CD14-positive monocyte (primary cell): ENCODE measurements at regions not wholly inside any gene's neighbourhood (a gene's known extent, or its start where the extent isn't known, plus 50 kb on each side); places are given as distances from the start of the nearest gene placed in this dataset.

ENCODE experiments used
- DNase-seq, 3 donors: peaks; one replicate each; pipeline ENCODE4 v3.0.0-alpha.2; 2011 to 2022
- H2AFZ ChIP-seq: 2 replicates; pipeline ENCODE4 v1.6.0; 2012; ENCODE audit warnings: mild to moderate bottlenecking, low read depth, low read length, inconsistent platforms; ENCODE audit not compliant: insufficient read depth, poor library complexity, severe bottlenecking
- H3K27ac ChIP-seq, 2 donors: 1 replicate in 1 of 2; 2 replicates in 1 of 2; pipeline ENCODE4 v1.5.1; 2012 to 2013; ENCODE audit warnings: low read length in 2 of 2, control low read depth in 1 of 2, inconsistent platforms in 1 of 2, low read depth in 1 of 2, mild to moderate bottlenecking in 1 of 2
- H3K27me3 ChIP-seq, 2 donors: one replicate each; pipeline versions ENCODE4 v1.6.0 to v1.6.1; 2011 to 2013; ENCODE audit warnings: low read length in 2 of 2; ENCODE audit not compliant: control insufficient read depth in 2 of 2, insufficient read depth in 2 of 2
- H3K36me3 ChIP-seq, 2 donors: replicated peaks in 1 of 2; 1 replicate in 1 of 2; 2 replicates in 1 of 2; pipeline versions ENCODE4 v1.5.1 to v1.6.1; 2012 to 2013; ENCODE audit warnings: low read length in 2 of 2, control low read depth in 1 of 2, inconsistent platforms in 1 of 2, mild to moderate bottlenecking in 1 of 2; ENCODE audit not compliant: insufficient read depth in 2 of 2, control insufficient read depth in 1 of 2
- H3K4me1 ChIP-seq, 2 donors: 1 replicate in 1 of 2; 2 replicates in 1 of 2; pipeline versions ENCODE4 v1.5.1 to v1.6.1; 2012 to 2013; ENCODE audit warnings: low read length in 2 of 2, control low read depth in 1 of 2, inconsistent platforms in 1 of 2, mild to moderate bottlenecking in 1 of 2, moderate library complexity in 1 of 2; ENCODE audit not compliant: insufficient read depth in 2 of 2, control insufficient read depth in 1 of 2
- H3K4me2 ChIP-seq: replicated peaks from 2 replicates; pipeline ENCODE3; 2012; ENCODE audit warnings: low read length, moderate library complexity, mild to moderate bottlenecking; ENCODE audit not compliant: poor library complexity, severe bottlenecking; ENCODE audit errors: extremely low read depth
- H3K4me3 ChIP-seq, 3 experiments: fragments of 200-600 bp in 1 of 3; sonication (generic) in 1 of 3; replicated peaks in 1 of 3; 1 replicate in 2 of 3; 2 replicates in 1 of 3; pipeline ENCODE4 v1.5.1; 2011 to 2013; ENCODE audit warnings: low read length in 3 of 3, mild to moderate bottlenecking in 3 of 3, control low read depth in 2 of 3, low read depth in 2 of 3, inconsistent platforms in 1 of 3, moderate library complexity in 1 of 3
- H3K79me2 ChIP-seq: 2 replicates; pipeline ENCODE4 v1.6.0; 2012; ENCODE audit warnings: mild to moderate bottlenecking, control low read depth, inconsistent platforms, low read length, moderate library complexity; ENCODE audit not compliant: insufficient read depth
- H3K9ac ChIP-seq: 2 replicates; pipeline ENCODE4 v1.6.0; 2017; ENCODE audit warnings: low read length, mild to moderate bottlenecking; ENCODE audit not compliant: insufficient read depth, poor library complexity, severe bottlenecking
- H3K9me3 ChIP-seq, 2 donors: replicated peaks in 1 of 2; 1 replicate in 1 of 2; 2 replicates in 1 of 2; pipeline versions ENCODE4 v1.5.1 to v1.6.1; 2012 to 2013; ENCODE audit warnings: low read length in 2 of 2, control low read depth in 1 of 2; ENCODE audit not compliant: control insufficient read depth in 1 of 2, insufficient read depth in 1 of 2
- H4K20me1 ChIP-seq: 2 replicates; pipeline ENCODE4 v1.6.0; 2012; ENCODE audit warnings: mild to moderate bottlenecking, low read length, control low read depth, moderate library complexity; ENCODE audit not compliant: insufficient read depth
- H3K27ac Mint-ChIP-seq, 7 donors: one replicate each; pipeline ENCODE4 v1.8.0; 2020; ENCODE audit warnings: mild to moderate bottlenecking in 7 of 7, mixed read lengths in 7 of 7, moderate library complexity in 6 of 7, inconsistent platforms in 2 of 7
- H3K27me3 Mint-ChIP-seq, 3 donors: one replicate each; pipeline ENCODE4 v1.8.0; 2021 to 2022; ENCODE audit warnings: low read depth in 3 of 3, mild to moderate bottlenecking in 3 of 3, mixed read lengths in 3 of 3, moderate library complexity in 3 of 3, inconsistent platforms in 1 of 3
- H3K36me3 Mint-ChIP-seq, 2 donors: one replicate each; pipeline ENCODE4 v1.8.0; 2020; ENCODE audit warnings: mixed read lengths in 2 of 2, inconsistent platforms in 1 of 2, mild to moderate bottlenecking in 1 of 2
- H3K4me1 Mint-ChIP-seq: one replicate; pipeline ENCODE4 v1.8.0; 2020; ENCODE audit warnings: mild to moderate bottlenecking, mixed read lengths
- H3K4me3 Mint-ChIP-seq, 2 donors: one replicate each; pipeline ENCODE4 v1.8.0; 2020; ENCODE audit warnings: mild to moderate bottlenecking in 2 of 2, mixed read lengths in 2 of 2, moderate library complexity in 1 of 2
- H3K9me3 Mint-ChIP-seq, 7 donors: one replicate each; pipeline ENCODE4 v1.8.0; 2020 to 2022; ENCODE audit warnings: mixed read lengths in 7 of 7, mild to moderate bottlenecking in 6 of 7, moderate library complexity in 6 of 7, inconsistent platforms in 2 of 7
- WGBS: methylation state at CpG from one replicate; pipeline ENCODE4 v1.1.5; 2013; ENCODE audit warnings: missing lambda C conversion rate; ENCODE audit not compliant: insufficient coverage; 5-methylcytosine and 5-hydroxymethylcytosine counted together
- intact Hi-C, 2 donors: fragments of 100-400 bp; cut with micrococcal nuclease; formaldehyde crosslinking; loops; one replicate each; pipeline versions ENCODE4 v1.15.0 to v1.15.1; 2023
- TF ChIP-seq, protein P1 (sequence below): fragments of 200-600 bp; IDR thresholded peaks from one replicate; pipeline ENCODE4 v1.8.0; 2022; ENCODE audit warnings: antibody characterized with exemption, mild to moderate bottlenecking

DNA sequence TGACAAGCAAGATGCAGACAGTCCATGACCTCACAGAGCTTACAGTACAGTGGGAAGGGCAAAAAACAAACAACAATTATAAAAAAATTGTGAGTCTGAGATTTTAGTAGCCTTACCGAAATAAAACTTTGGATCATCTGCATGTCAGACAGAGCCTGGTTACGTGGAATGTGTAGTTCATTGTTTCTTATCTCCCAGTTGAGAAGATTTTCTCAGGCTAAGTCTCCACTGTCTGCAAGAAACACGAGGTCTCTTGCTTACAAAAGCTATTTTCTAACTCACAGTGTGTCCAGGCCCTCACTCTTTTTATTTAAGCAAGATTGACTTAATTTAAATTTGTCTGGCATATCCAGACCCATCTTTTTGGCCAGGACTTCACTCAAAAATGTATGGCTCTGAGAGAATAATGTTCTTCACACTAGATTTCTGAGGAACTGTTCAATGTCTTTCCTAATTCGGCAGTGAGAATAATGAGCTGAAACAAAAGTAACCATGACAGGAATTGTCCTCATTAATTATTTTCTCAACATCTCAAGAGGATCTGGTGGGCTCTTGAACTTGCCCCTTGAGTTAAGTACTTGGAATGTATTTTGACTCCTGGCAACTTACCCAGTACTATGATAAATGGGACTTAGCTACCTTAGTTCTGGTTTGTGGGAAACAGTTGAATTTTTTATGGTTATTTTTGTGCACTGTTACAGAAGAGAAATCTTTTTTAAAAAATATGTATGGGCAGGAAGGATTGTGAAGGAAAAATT, 265.1 kb upstream of the COL8A1 start:
- H3K27me3 ChIP-seq = no peaks in the 10 kb centered on the region
- H3K27ac ChIP-seq = no peak overlapping the region
- no peak for DNase-seq
- no peaks in the 10 kb centered on the region for H3K36me3 ChIP-seq
- Mint-ChIP-seq H3K27me3 (peaks cover 0 to 2% (median 0%) of the 10 kb centered on the region in 3 donors), H3K36me3 (no peaks in the 10 kb centered on the region), H3K27ac (no peak overlapping the region), H3K4me3 (no peak overlapping the region), H3K4me1 (no peaks in the 10 kb centered on the region), H3K9me3 (peaks cover 0 to 15% (median 9%) of the 10 kb centered on the region in 7 donors)
- no peak overlapping the region for H2AFZ ChIP-seq
- TF ChIP-seq, protein P1, sequence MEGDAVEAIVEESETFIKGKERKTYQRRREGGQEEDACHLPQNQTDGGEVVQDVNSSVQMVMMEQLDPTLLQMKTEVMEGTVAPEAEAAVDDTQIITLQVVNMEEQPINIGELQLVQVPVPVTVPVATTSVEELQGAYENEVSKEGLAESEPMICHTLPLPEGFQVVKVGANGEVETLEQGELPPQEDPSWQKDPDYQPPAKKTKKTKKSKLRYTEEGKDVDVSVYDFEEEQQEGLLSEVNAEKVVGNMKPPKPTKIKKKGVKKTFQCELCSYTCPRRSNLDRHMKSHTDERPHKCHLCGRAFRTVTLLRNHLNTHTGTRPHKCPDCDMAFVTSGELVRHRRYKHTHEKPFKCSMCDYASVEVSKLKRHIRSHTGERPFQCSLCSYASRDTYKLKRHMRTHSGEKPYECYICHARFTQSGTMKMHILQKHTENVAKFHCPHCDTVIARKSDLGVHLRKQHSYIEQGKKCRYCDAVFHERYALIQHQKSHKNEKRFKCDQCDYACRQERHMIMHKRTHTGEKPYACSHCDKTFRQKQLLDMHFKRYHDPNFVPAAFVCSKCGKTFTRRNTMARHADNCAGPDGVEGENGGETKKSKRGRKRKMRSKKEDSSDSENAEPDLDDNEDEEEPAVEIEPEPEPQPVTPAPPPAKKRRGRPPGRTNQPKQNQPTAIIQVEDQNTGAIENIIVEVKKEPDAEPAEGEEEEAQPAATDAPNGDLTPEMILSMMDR = no peak
- H4K20me1 ChIP-seq = no peaks in the 10 kb centered on the region
- no peak overlapping the region for H3K4me3 ChIP-seq
- H3K9me3 ChIP-seq = peaks cover 12 to 14% of the 10 kb centered on the region in 2 donors
- H3K4me1 ChIP-seq = no peaks in the 10 kb centered on the region
- intact Hi-C loops = no loop called here
- 60% methylated on average over 1 of the region's 4 CpGs for WGBS
- H3K9ac ChIP-seq = no peak overlapping the region
- no peak overlapping the region for H3K4me2 ChIP-seq
- no peaks in the 10 kb centered on the region for H3K79me2 ChIP-seq

DNA sequence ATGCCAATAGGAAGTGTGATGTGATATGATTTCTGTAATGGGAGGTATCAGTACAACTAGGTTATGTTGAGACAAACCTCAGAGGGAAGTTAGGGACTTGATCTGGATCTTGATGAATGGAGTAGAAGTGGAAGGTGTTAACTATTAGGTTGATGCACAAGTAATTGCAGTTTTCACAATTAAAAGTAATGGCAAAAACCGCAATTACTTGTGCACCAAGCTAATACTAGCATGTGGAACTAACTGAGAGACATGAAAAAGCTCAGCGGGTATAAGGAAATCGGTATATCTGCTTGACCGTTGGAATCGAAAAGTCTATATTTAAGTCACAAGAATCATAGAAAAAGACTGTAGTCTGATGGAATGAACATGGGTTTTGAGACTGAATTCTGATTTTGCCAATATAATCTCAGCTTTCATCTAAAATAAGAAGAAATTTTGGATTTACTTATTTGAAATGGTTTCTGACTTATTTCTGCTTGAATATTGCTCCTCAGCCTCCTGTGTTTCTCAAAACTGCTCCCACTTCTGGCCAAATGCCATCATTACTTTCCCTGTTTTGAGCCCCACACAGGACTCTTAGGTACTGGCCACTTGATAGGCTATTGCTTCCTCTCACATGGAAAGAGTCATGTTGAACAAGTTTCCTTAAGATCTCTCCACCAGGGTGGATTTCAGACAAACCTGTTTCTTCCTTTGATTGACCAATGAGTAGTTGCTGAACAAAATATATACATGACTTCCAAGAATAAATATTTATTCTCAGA, 271.5 kb upstream of the COL8A1 start:
- Histone ChIP-seq H2AFZ (no peak overlapping the region), H3K4me1 (no peaks in the 10 kb centered on the region), H3K27ac (no peak overlapping the region), H3K9ac (no peak overlapping the region), H3K36me3 (no peaks in the 10 kb centered on the region), H3K4me2 (no peak overlapping the region), H3K4me3 (no peak overlapping the region), H3K9me3 (no peaks in the 10 kb centered on the region), H3K27me3 (no peaks in the 10 kb centered on the region), H4K20me1 (no peaks in the 10 kb centered on the region), H3K79me2 (no peaks in the 10 kb centered on the region)
- DNase-seq = no peak
- peaks cover 0 to 4% (median 2%) of the 10 kb centered on the region in 7 donors for H3K9me3 Mint-ChIP-seq
- no peak overlapping the region for H3K4me3 Mint-ChIP-seq
- intact Hi-C loops = no loop called here
- peaks cover 0 to 2% (median 0%) of the 10 kb centered on the region in 3 donors for H3K27me3 Mint-ChIP-seq
- no peaks in the 10 kb centered on the region for H3K4me1 Mint-ChIP-seq
- no CpG with 5 or more reads among the region's 5 CpGs for WGBS
- no peak overlapping the region for H3K27ac Mint-ChIP-seq
- TF ChIP-seq, protein P1 = no peak
- H3K36me3 Mint-ChIP-seq = no peaks in the 10 kb centered on the region
